D721Med (cell line): ENCODE measurements at regions not wholly inside any gene's neighbourhood (a gene's known extent, or its start where the extent isn't known, plus 50 kb on each side); places are given as distances from the start of the nearest gene placed in this dataset.

ENCODE experiments used
- DNase-seq: peaks from one replicate; pipeline ENCODE4 v3.0.0; 2011; ENCODE audit warnings: low spot score; ENCODE audit not compliant: insufficient read length
- FAIRE-seq: peaks from 2 replicates; lab custom pipeline; 2011; peaks lifted over from hg19 to GRCh38; lab: Jason Lieb, UNC
- TF ChIP-seq, protein P1 (sequence below): IDR thresholded peaks from 2 replicates; pipeline ENCODE4 v1.5.1; 2012; ENCODE audit warnings: mild to moderate bottlenecking, control low read depth; ENCODE audit not compliant: insufficient read depth; ENCODE audit errors: missing control alignments

DNA sequence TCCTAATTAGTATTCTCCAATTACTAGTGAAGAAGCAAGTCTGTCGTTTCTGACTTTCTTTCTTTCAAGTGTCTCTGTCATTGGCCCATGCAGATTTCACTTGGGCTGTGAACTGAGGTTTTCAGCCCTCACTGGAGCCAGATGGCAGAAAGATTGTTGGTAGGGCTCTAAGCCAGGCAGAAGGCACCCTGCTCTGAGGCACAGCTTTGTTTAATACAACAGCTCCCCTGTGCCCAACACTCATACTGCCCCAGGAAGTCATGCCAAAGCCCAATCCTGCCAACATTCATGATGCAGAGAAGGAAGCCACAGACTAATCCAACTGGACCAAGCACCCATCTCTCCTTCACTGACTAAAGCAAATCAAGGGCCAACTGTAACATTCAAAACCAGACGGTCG lies 117.1 kb upstream of the FRG1 start:
- TF ChIP-seq, protein P1, sequence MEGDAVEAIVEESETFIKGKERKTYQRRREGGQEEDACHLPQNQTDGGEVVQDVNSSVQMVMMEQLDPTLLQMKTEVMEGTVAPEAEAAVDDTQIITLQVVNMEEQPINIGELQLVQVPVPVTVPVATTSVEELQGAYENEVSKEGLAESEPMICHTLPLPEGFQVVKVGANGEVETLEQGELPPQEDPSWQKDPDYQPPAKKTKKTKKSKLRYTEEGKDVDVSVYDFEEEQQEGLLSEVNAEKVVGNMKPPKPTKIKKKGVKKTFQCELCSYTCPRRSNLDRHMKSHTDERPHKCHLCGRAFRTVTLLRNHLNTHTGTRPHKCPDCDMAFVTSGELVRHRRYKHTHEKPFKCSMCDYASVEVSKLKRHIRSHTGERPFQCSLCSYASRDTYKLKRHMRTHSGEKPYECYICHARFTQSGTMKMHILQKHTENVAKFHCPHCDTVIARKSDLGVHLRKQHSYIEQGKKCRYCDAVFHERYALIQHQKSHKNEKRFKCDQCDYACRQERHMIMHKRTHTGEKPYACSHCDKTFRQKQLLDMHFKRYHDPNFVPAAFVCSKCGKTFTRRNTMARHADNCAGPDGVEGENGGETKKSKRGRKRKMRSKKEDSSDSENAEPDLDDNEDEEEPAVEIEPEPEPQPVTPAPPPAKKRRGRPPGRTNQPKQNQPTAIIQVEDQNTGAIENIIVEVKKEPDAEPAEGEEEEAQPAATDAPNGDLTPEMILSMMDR: no peak
- DNase-seq (no peak), FAIRE-seq (no peak)

DNA sequence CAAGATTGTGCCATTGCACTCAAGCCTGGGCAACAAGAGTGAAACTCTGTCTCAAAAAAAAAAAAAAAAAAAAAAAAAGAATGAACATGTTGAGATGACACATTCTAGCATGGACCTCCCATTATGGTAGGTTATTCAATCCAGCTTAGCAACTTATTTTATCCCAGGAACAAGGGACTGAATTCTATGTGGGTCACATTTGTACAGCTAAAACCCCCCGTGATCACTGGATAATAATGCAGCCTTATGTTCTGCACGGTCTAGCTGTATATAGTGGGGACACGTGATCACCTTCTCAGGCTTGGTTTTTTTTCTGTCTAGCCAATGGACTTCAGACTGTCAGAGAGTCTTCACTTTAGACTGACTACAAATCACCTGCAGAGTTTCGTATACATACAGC lies 115.2 kb upstream of the FRG1 start:
- FAIRE-seq (no peak), DNase-seq (no peak)
- TF ChIP-seq, protein P1: no peak

DNA sequence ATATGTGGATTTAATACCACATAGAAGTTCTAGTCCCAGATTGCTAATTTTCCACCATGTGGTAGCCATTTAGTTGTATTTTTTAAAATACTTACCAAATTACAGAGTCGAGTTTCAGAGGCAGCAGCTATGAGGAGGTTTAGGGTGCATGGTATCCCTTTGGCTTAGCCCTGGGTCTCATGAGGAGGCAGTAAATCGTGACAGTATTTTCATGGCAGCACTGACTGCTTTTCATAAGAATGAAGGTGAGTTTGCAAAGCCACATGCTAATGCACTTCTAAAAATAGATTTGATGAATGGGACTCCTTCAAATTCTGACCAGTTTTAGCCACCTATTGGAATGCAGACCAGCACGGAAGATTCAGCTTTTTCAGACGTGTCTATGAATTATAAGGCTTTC lies 114.0 kb upstream of the FRG1 start:
- DNase-seq (no peak), FAIRE-seq (no peak)
- TF ChIP-seq, protein P1: no peak

DNA sequence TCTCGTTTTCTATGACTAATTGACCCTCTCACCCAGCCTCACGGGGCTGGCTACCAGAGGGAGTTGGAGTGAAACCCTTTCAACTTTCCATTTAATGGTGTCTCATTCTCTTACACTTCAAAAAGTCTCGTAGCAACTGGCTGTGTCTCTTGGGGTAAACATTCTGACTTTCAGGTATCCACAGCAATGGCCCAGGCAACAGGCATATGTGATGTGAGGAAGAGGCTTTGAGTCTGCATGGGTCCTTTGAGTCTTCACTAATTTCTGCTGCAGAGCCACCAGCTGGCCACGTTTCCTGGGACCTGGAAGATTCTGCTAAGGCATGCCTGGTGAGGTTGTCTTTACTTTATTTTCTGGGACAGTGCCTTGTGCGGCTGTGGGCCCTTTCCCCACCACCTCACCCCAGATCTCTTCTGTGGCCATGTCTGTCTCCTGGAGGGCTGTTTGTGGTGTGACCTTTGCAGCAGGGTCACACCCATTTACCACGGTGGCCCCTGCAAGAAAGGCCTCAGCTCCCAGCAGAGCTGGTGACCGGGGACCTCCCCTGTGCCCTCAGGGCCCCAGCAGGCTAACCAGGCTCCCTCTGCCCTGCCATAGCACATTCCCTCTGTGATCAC lies 112.5 kb upstream of the FRG1 start:
- TF ChIP-seq, protein P1: no peak
- FAIRE-seq: no peak
- no peak for DNase-seq

DNA sequence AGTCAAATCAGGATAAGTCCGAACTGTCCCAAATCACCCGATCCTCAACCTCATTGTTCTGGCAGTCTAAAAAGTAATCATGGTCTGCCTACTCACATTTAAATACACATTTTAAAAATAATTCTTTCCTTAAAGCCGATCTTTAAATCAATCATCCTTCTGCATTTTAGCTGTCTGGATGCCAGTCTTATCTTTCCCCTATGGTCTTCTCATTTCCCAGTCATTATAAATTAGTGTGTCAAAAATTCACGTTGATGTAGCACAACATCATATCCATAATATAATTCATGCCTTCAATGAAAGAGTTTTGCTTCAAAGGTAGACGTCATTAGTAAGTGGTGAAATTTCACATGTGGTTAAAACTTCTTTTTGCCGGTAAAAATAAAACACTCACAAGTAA lies 108.1 kb upstream of the FRG1 start:
- FAIRE-seq (no peak), DNase-seq (no peak)
- TF ChIP-seq, protein P1: no peak

DNA sequence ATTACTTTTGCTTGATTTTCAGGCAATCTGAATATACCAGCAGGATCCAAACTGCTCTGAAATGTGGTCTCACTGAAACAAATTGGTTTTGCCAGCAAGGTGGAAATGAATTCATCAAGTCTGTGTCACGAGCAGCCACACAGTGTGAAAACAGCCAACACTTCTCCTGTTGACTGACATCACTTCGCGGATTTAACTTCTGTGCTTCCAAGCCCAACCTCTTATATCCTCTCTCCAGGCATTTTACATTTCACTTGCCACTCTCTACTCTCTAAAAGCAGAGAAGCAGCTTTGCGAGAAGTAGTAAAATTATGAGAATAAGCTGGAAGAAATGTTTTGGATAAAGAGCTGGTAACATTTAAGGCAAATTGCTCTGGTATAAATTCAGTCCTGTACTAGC lies 106.1 kb upstream of the FRG1 start:
- FAIRE-seq (no peak), DNase-seq (no peak)
- TF ChIP-seq, protein P1: no peak

DNA sequence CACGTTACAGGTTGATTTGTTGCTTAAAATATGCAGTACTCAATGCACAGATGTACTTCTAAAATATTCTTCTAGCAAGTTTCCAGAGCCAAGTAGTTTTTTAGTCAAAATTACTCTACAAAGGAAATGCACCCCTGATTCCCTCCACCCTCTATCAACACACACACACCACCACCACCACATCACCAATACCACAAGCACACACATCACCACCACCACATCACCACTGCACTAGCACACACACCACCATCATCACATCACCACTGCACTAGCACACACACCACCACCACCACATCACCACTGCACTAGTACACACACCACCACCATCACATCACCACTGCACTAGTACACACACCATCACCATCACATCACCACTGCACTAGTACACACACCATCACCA lies 105.2 kb upstream of the FRG1 start:
- DNase-seq (no peak), FAIRE-seq (no peak)
- TF ChIP-seq, protein P1: no peak
